ENCODE measurements at regions not wholly inside any gene's neighbourhood (a gene's known extent, or its start where the extent isn't known, plus 50 kb on each side); places are given as distances from the start of the nearest gene placed in this dataset.
A peak's percentile ranks its signal among the peaks of the same experiment; 100 is the strongest.

DNA sequence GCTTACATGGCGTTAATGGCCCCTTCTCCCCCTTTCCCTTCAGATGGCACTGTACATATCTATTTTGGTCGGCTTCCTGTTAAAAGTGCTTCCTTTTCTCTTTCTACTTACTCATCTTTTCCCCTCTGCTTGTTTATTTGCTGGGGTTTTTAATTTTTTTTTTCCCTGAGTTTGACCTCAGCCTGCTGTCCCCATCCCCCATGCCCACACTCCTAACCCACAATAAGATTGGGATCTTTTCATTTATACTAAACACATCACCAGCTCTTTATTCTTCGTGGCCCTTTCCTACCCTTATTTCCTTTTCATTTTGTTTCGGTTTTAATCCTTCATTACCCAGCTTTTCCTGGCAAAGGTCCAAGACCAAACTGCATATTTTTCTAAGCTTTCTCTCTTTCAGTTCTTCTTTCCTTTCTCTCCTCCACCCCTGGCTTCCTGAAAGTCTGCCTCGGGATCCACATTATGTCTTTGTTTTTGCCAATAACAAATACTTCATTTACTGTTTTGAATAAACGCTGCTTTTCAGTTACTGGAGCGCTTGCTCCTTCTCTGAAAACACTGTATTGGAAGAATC is 152.0 kb upstream of the USP9X start:
- peak overlapping the region; percentile 67 for H3K4me3 Mint-ChIP-seq
- TF ChIP-seq, protein P1, sequence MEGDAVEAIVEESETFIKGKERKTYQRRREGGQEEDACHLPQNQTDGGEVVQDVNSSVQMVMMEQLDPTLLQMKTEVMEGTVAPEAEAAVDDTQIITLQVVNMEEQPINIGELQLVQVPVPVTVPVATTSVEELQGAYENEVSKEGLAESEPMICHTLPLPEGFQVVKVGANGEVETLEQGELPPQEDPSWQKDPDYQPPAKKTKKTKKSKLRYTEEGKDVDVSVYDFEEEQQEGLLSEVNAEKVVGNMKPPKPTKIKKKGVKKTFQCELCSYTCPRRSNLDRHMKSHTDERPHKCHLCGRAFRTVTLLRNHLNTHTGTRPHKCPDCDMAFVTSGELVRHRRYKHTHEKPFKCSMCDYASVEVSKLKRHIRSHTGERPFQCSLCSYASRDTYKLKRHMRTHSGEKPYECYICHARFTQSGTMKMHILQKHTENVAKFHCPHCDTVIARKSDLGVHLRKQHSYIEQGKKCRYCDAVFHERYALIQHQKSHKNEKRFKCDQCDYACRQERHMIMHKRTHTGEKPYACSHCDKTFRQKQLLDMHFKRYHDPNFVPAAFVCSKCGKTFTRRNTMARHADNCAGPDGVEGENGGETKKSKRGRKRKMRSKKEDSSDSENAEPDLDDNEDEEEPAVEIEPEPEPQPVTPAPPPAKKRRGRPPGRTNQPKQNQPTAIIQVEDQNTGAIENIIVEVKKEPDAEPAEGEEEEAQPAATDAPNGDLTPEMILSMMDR (IDR thresholded peaks at IDR 0.05; ENCODE audit: unreplicated experiment), result no peak
- no peak for DNase-seq (ENCODE audit: low spot score in 2 of 2, unreplicated experiment in 2 of 2)

DNA sequence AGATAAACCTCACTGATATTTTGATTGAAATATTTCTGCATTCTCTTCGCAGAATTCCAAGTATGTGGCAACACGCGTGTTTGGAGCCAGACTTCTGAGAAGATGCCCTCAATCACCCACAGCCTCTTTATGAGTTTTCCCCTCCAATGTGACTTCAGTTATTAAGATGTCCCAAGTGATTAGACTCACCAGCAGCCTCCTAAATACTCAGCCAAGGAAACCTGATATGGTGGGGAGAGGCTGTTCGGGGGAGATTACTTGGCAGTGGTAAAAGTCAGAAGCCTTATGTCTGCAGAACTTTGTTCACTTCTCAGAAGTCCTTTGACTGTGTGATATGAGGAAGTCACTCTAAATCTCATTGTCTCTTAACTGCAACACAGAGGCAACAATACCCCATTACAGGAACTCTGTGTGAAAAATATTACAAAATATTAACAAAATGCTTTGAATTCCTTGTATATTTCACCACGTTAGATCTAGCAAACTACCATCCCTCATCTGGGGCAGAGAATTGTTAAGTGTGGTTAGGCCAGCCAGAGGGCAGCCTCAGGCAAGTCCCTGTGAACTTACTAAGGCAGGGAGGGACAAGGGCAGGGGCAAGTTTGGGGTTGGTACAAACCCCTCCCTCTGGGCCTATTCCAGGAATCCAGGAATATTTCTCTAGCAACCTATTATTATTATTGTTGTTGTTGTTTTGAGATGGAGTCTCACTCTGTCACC is 151.4 kb upstream of the USP9X start:
- TF ChIP-seq, protein P1 (IDR thresholded peaks at IDR 0.05; ENCODE audit: unreplicated experiment), result no peak
- Mint-ChIP-seq H3K4me3 (peak overlapping the region; percentile 67), H3K27ac (peak overlapping the region; percentile 99), H3K9me3 (peaks cover 22% of the 10 kb centered on the region), H3K36me3 (no peaks in the 10 kb centered on the region), H3K27me3 (ENCODE audit: low read depth) (no peaks in the 10 kb centered on the region), H3K4me1 (peaks cover 14% of the 10 kb centered on the region)
- DNase-seq (ENCODE audit: low spot score in 2 of 2, unreplicated experiment in 2 of 2), result no peak

More for the DNA sequence above, 152.0 kb upstream of the USP9X start:
- Mint-ChIP-seq H3K27me3 (ENCODE audit: low read depth) (no peaks in the 10 kb centered on the region), H3K27ac (peak overlapping the region; percentile 99), H3K36me3 (no peaks in the 10 kb centered on the region), H3K9me3 (peaks cover 25% of the 10 kb centered on the region), H3K4me1 (peaks cover 14% of the 10 kb centered on the region)

DNA sequence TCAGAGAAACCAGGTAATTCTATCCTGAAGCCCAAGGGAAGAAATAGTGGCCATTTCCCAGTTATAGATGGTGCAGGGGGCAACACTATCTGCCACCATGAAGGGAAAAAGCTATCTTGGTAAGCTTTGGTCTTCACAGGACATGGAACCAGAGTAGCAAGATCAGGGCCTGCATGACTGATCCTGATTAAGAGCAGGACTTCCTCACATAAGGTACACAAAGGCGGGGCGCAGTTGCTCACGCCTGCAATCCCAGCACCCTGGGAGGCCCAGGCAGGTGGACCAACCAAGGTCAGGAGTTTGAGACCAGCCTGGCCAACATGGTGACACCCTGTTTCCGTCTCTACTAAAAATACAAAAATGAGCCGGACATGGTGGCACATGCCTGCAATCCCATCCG is 148.4 kb upstream of the USP9X start:
- Mint-ChIP-seq H3K9me3 (peaks cover 6% of the 10 kb centered on the region), H3K27me3 (ENCODE audit: low read depth) (no peaks in the 10 kb centered on the region), H3K36me3 (no peaks in the 10 kb centered on the region), H3K4me1 (peaks cover 14% of the 10 kb centered on the region), H3K4me3 (no peak overlapping the region), H3K27ac (no peak overlapping the region)
- TF ChIP-seq, protein P1 (IDR thresholded peaks at IDR 0.05; ENCODE audit: unreplicated experiment), result no peak
- no peak for DNase-seq (ENCODE audit: low spot score in 2 of 2, unreplicated experiment in 2 of 2)

DNA sequence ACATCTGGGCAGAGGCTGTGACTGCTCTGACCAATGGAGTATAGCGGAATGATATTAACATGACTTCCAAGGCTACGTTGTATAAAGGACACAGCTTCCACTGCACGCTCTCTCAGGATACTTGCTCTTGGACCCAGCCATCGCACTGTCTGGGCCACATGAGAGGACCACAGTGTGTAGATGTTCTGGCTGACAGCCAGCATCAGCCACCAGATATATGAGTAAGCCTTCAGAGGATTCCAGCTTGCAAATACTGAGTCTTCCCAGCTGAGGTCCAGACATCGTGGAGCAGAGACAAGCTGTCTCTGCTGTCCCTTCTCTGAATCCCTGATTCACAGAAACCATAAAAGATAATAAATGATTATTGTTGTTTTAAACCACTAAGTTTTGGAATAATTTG is 146.8 kb upstream of the USP9X start:
- Mint-ChIP-seq H3K4me3 (no peak overlapping the region), H3K9me3 (peaks cover 6% of the 10 kb centered on the region), H3K36me3 (no peaks in the 10 kb centered on the region)

DNA sequence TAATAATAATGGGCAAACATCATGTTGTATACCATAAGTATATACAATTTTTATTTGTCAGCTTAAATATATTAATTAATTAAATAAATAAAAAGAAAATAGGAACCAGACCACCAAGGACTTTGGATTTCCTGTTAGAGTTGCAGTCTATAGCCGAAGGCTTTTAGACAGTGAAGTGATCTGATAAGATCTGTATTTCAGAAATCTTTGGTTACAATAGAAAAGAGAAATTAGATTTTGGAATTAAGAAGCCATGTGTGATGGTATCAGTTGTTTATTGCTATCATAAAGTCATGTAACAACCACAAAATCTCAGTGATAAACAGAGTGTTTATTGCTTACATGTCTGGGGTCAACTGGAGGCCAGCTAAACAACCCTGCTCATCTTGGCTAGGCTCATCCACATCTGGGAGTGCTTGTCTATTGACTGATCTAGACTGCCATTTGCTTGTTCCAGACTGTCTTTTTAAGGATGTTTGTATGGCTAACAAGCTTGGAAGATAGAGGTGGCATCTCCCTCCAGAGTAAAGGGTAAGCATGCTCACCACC is 142.1 kb upstream of the USP9X start:
- Mint-ChIP-seq H3K4me1 (peaks cover 2% of the 10 kb centered on the region), H3K9me3 (peaks cover 12% of the 10 kb centered on the region), H3K27me3 (ENCODE audit: low read depth) (no peaks in the 10 kb centered on the region), H3K36me3 (no peaks in the 10 kb centered on the region), H3K4me3 (no peak overlapping the region), H3K27ac (no peak overlapping the region)
- no peak for DNase-seq (ENCODE audit: low spot score in 2 of 2, unreplicated experiment in 2 of 2)
- TF ChIP-seq, protein P1 (IDR thresholded peaks at IDR 0.05; ENCODE audit: unreplicated experiment), result no peak

More for the DNA sequence above, 146.8 kb upstream of the USP9X start:
- Mint-ChIP-seq H3K27me3 (ENCODE audit: low read depth) (no peaks in the 10 kb centered on the region), H3K27ac (peak overlapping the region; percentile 66), H3K4me1 (peaks cover 8% of the 10 kb centered on the region)
- DNase-seq (ENCODE audit: low spot score in 2 of 2, unreplicated experiment in 2 of 2), result no peak
- TF ChIP-seq, protein P1 (IDR thresholded peaks at IDR 0.05; ENCODE audit: unreplicated experiment), result no peak

Measured in mesothelial cell of epicardium (in vitro differentiated cells).